Gastrocnemius medialis (tissue), 4 donors: ENCODE measurements at regions not wholly inside any gene's neighbourhood (a gene's known extent, or its start where the extent isn't known, plus 50 kb on each side); places are given as distances from the start of the nearest gene placed in this dataset.

Experiments used
- POLR2A ChIP-seq, 2 donors: fragments of 450-650 bp; IDR thresholded peaks; one replicate each; pipeline ENCODE4 v1.6.1; 2017; ENCODE audit warnings: antibody characterized with exemption in 2 of 2, mild to moderate bottlenecking in 2 of 2, moderate library complexity in 2 of 2
- TF ChIP-seq, protein P1 (sequence below), 5 experiments: fragments of 450-650 bp in 3 of 5; fragments of 200-600 bp in 2 of 5; sonication (generic) in 2 of 5; IDR thresholded peaks in 4 of 5; conservative IDR thresholded peaks in 1 of 5; 1 replicate in 4 of 5; 2 replicates in 1 of 5; pipeline ENCODE4 v1.5.1; 2016 to 2019; ENCODE audit warnings: antibody characterized with exemption in 5 of 5, mild to moderate bottlenecking in 3 of 5, moderate library complexity in 3 of 5

GRCh38 chr12:116378002-116378401 lies 100.5 kb upstream of the MED13L start:
- TF ChIP-seq, protein P1, sequence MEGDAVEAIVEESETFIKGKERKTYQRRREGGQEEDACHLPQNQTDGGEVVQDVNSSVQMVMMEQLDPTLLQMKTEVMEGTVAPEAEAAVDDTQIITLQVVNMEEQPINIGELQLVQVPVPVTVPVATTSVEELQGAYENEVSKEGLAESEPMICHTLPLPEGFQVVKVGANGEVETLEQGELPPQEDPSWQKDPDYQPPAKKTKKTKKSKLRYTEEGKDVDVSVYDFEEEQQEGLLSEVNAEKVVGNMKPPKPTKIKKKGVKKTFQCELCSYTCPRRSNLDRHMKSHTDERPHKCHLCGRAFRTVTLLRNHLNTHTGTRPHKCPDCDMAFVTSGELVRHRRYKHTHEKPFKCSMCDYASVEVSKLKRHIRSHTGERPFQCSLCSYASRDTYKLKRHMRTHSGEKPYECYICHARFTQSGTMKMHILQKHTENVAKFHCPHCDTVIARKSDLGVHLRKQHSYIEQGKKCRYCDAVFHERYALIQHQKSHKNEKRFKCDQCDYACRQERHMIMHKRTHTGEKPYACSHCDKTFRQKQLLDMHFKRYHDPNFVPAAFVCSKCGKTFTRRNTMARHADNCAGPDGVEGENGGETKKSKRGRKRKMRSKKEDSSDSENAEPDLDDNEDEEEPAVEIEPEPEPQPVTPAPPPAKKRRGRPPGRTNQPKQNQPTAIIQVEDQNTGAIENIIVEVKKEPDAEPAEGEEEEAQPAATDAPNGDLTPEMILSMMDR (IDR thresholded peaks at IDR 0.05 in 4 of 5, conservative IDR thresholded peaks at IDR 0.05 in 1 of 5) = no peak
- no peak for TF ChIP-seq POLR2A (IDR thresholded peaks at IDR 0.05)
